Fibroblast of lung (primary cell): ENCODE measurements at regions not wholly inside any gene's neighbourhood (a gene's known extent, or its start where the extent isn't known, plus 50 kb on each side); places are given as distances from the start of the nearest gene placed in this dataset.

Experiments
- DNase-seq, 2 donors: peaks; one replicate each; pipeline versions ENCODE4 v3.0.0 to v3.0.0-alpha.2; 2010; ENCODE audit warnings: low read depth in 2 of 2
- H2AFZ ChIP-seq: 2 replicates; pipeline ENCODE4 v1.5.1; 2012; ENCODE audit warnings: low read length, control low read depth, inconsistent platforms
- H3K27ac ChIP-seq: 2 replicates; pipeline ENCODE4 v1.5.1; 2011; ENCODE audit warnings: low read length, control low read depth; ENCODE audit not compliant: insufficient read depth
- H3K27me3 ChIP-seq: 2 replicates; pipeline ENCODE4 v1.5.1; 2011; ENCODE audit warnings: mild to moderate bottlenecking, low read length; ENCODE audit not compliant: control insufficient read depth, insufficient read depth
- H3K36me3 ChIP-seq: 2 replicates; pipeline ENCODE4 v1.5.1; 2011; ENCODE audit warnings: low read length; ENCODE audit not compliant: control insufficient read depth, insufficient read depth
- H3K4me1 ChIP-seq: 2 replicates; pipeline ENCODE4 v1.5.1; 2011; ENCODE audit warnings: low read length; ENCODE audit not compliant: control insufficient read depth, insufficient read depth; ENCODE audit errors: extremely low read depth
- H3K4me2 ChIP-seq: 2 replicates; pipeline ENCODE4 v1.5.1; 2011; ENCODE audit warnings: low read length, control low read depth; ENCODE audit not compliant: insufficient read depth; ENCODE audit errors: extremely low read depth
- H3K4me3 ChIP-seq, 4 experiments: fragments of 200-600 bp in 1 of 4; sonication (generic) in 1 of 4; replicated peaks in 1 of 4; 2 replicates each; pipeline ENCODE4 v1.5.1; 2011 to 2016; ENCODE audit warnings: low read length in 4 of 4, low read depth in 3 of 4, mild to moderate bottlenecking in 3 of 4, control low read depth in 2 of 4, inconsistent platforms in 1 of 4, mixed read lengths in 1 of 4; ENCODE audit not compliant: insufficient read depth in 1 of 4; ENCODE audit errors: control extremely low read depth in 1 of 4
- H3K79me2 ChIP-seq: 2 replicates; pipeline ENCODE4 v1.5.1; 2012; ENCODE audit warnings: mild to moderate bottlenecking, low read length, inconsistent platforms; ENCODE audit not compliant: control insufficient read depth, insufficient read depth
- H3K9ac ChIP-seq: 2 replicates; pipeline ENCODE4 v1.5.1; 2011; ENCODE audit warnings: mild to moderate bottlenecking, low read length, control low read depth; ENCODE audit not compliant: insufficient read depth
- H3K9me3 ChIP-seq: 2 replicates; pipeline ENCODE4 v1.5.1; 2012; ENCODE audit warnings: low read depth, low read length; ENCODE audit not compliant: control insufficient read depth, insufficient read depth
- H4K20me1 ChIP-seq: 2 replicates; pipeline ENCODE4 v1.5.1; 2011; ENCODE audit warnings: low read length; ENCODE audit not compliant: control insufficient read depth, insufficient read depth; ENCODE audit errors: extremely low read depth
- EZH2 ChIP-seq: IDR thresholded peaks from 2 replicates; pipeline ENCODE4 v1.5.1; 2012; ENCODE audit warnings: low read length, control low read depth, mild to moderate bottlenecking; ENCODE audit errors: missing control alignments
- TF ChIP-seq, protein P1 (sequence below), 2 donors: IDR thresholded peaks in 1 of 2; conservative IDR thresholded peaks in 1 of 2; 1 replicate in 1 of 2; 2 replicates in 1 of 2; pipeline ENCODE4 v1.5.1; 2011 to 2012; ENCODE audit warnings: low read length in 2 of 2, control low read depth in 1 of 2, inconsistent platforms in 1 of 2, low read depth in 1 of 2, mild to moderate bottlenecking in 1 of 2

DNA sequence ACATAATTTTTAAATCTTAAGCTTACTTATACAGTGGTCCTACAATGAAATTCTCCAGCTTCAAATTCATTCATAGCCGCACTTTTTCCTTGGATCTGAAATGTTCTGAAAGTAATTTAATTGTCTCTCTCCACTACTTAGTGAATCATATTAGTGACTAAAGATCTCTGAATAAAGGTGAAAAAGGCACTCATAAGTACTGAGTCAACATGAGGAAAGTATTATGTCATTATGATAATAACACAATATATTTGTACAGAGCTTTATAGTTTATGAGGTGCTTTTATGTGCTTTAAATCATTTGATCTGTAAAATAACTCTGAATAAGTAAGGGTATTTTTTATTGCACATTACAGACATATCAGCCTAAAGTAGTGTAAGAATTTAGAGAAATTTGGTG lies 628.2 kb upstream of the SLITRK5 start:
- Histone ChIP-seq H3K9ac (no peak overlapping the region), H3K27ac (no peak overlapping the region), H3K79me2 (no peaks in the 10 kb centered on the region), H3K4me3 (no peak overlapping the region), H2AFZ (no peak overlapping the region), H3K4me1 (no peaks in the 10 kb centered on the region), H3K9me3 (no peaks in the 10 kb centered on the region), H3K27me3 (no peaks in the 10 kb centered on the region), H3K36me3 (no peaks in the 10 kb centered on the region), H3K4me2 (no peak overlapping the region), H4K20me1 (no peaks in the 10 kb centered on the region)
- DNase-seq = peak; percentile 28 to 43
- no peak for TF ChIP-seq EZH2
- TF ChIP-seq, protein P1, sequence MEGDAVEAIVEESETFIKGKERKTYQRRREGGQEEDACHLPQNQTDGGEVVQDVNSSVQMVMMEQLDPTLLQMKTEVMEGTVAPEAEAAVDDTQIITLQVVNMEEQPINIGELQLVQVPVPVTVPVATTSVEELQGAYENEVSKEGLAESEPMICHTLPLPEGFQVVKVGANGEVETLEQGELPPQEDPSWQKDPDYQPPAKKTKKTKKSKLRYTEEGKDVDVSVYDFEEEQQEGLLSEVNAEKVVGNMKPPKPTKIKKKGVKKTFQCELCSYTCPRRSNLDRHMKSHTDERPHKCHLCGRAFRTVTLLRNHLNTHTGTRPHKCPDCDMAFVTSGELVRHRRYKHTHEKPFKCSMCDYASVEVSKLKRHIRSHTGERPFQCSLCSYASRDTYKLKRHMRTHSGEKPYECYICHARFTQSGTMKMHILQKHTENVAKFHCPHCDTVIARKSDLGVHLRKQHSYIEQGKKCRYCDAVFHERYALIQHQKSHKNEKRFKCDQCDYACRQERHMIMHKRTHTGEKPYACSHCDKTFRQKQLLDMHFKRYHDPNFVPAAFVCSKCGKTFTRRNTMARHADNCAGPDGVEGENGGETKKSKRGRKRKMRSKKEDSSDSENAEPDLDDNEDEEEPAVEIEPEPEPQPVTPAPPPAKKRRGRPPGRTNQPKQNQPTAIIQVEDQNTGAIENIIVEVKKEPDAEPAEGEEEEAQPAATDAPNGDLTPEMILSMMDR (conservative IDR thresholded peaks at IDR 0.05 in 1 of 2, IDR thresholded peaks at IDR 0.05 in 1 of 2; ENCODE audit: low read depth in 1 of 2, low read length in 2 of 2) = no peak

DNA sequence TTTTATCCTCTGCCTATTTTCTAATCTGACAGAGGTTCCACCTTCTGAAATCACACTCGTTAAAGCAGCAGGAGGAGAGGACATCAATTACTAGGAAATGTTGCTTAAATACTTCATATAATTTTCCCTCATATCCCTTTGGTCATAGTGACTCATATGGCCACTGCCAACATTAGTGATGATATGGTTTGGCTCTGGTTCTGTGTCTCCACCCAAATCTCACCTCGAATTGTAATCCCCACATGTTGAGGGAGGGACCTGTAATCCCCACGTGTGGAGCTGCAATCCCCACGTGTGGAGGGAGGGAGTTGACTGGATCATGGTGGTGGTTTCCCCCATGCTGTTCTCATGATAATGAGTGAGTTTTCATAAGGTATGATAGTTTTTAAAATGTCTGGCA lies 618.4 kb upstream of the SLITRK5 start:
- no peak for TF ChIP-seq EZH2
- TF ChIP-seq, protein P1 (conservative IDR thresholded peaks at IDR 0.05 in 1 of 2, IDR thresholded peaks at IDR 0.05 in 1 of 2; ENCODE audit: low read depth in 1 of 2, low read length in 2 of 2) = no peak
- Histone ChIP-seq H3K36me3 (no peaks in the 10 kb centered on the region), H3K27me3 (no peaks in the 10 kb centered on the region), H3K9me3 (no peaks in the 10 kb centered on the region), H3K9ac (no peak overlapping the region), H2AFZ (no peak overlapping the region), H3K4me2 (no peak overlapping the region), H3K4me1 (no peaks in the 10 kb centered on the region), H4K20me1 (no peaks in the 10 kb centered on the region), H3K4me3 (no peak overlapping the region), H3K27ac (no peak overlapping the region), H3K79me2 (no peaks in the 10 kb centered on the region)
- peak; percentile 60 to 76 for DNase-seq

DNA sequence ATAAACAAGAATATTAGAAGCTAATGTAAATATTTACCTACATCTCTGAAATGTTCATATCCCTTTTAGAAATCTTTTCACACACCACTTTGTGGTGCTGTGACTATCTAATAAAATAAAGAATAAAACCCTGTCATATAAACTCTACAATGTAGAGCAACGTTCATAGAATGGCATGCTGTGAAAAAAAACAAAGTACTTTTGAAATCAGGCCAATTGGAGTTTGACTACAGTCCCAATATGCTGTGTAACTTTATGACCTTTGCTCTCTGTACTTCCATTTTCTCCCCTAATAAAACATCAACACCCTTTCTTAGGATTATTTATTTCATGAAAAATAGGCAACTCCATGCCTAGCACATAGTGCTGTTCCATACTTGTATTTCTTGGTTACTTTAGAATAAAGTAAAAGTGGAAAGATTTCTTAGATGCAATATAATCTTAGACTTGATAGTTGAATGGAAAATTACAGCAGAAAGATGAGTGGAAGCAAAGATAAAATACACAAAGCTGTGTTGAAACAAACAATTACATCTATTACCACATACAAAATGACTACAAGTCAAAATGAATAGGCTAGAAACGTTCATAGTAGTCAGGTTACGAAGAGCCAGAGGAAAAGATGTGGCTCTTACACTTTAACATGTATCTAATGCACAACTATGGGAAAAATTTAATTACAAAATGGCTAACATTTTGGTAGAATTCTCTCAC lies 613.2 kb upstream of the SLITRK5 start:
- no peaks in the 10 kb centered on the region for H4K20me1 ChIP-seq
- TF ChIP-seq, protein P1 (conservative IDR thresholded peaks at IDR 0.05 in 1 of 2, IDR thresholded peaks at IDR 0.05 in 1 of 2; ENCODE audit: low read depth in 1 of 2, low read length in 2 of 2) = no peak
- no peak for TF ChIP-seq EZH2
- DNase-seq = peak in 1 of 2 donors; percentile 76

More for the DNA sequence above, 613.2 kb upstream of the SLITRK5 start:
- H3K4me1 ChIP-seq = no peaks in the 10 kb centered on the region
- no peak overlapping the region for H2AFZ ChIP-seq
- H3K9me3 ChIP-seq = no peaks in the 10 kb centered on the region
- H3K27me3 ChIP-seq = no peaks in the 10 kb centered on the region
- no peak overlapping the region for H3K4me2 ChIP-seq
- H3K36me3 ChIP-seq = no peaks in the 10 kb centered on the region
- no peak overlapping the region for H3K4me3 ChIP-seq
- H3K27ac ChIP-seq = no peak overlapping the region
- no peak overlapping the region for H3K9ac ChIP-seq
- H3K79me2 ChIP-seq = no peaks in the 10 kb centered on the region
